ENCODE measurements at regions not wholly inside any gene's neighbourhood (a gene's known extent, or its start where the extent isn't known, plus 50 kb on each side); places are given as distances from the start of the nearest gene placed in this dataset.

- CTCF ChIA-PET: interaction anchor here (0.6 kb wide), 1 partner anchor 9 kb away, joined by 3 read pairs; no protein-coding TSS in a partner anchor
These were observed 63.4 kb downstream of the CLDN34 start for GRCh38 chrX:10030570-10030969.

GRCh38 chrX:10031746-10032145, 64.6 kb downstream of the CLDN34 start:
- POLR2A ChIA-PET (ENCODE audit: unreplicated experiment): no interaction called here
- no peak overlapping the region for H2AFZ ChIP-seq
- no peaks in the 10 kb centered on the region for H3K27me3 ChIP-seq (ENCODE audit: insufficient read depth, low read depth)
- H3K36me3 ChIP-seq (ENCODE audit: low read depth): no peaks in the 10 kb centered on the region
- H3F3A ChIP-seq (ENCODE audit: insufficient read depth, low read depth): no peaks in the 10 kb centered on the region
- DNase-seq: no peak
- CTCF ChIA-PET: interaction anchor here (0.6 kb wide), 2 partner anchors 14 to 467 kb away, joined by 3 read pairs; no protein-coding TSS in a partner anchor
- H3K4me1 ChIP-seq (replicated peaks; ENCODE audit: insufficient read depth): peaks cover 9% of the 10 kb centered on the region; the same call in 1 of the 2 replicates
- H3K9me2 ChIP-seq (ENCODE audit: insufficient read depth): no peaks in the 10 kb centered on the region
- no peak overlapping the region for H3K4me3 ChIP-seq
- peaks cover 32% of the 10 kb centered on the region for H3K79me2 ChIP-seq (ENCODE audit: low read depth)
- intact Hi-C loops (cut with micrococcal nuclease; ENCODE audit: unreplicated experiment): no loop called here
- no peaks in the 10 kb centered on the region for H3K9me3 ChIP-seq (ENCODE audit: insufficient read depth, low read depth)
- no TSS peak for BruUV-seq (replicated peaks)
- H4K20me1 ChIP-seq (ENCODE audit: insufficient read depth): no peaks in the 10 kb centered on the region
- H3K4me2 ChIP-seq: no peak overlapping the region
- no peak overlapping the region for H3K27ac ChIP-seq
- no peak for TF ChIP-seq CTCF (conservative IDR thresholded peaks at IDR 0.05)
- TF ChIP-seq EZH2 (IDR thresholded peaks at IDR 0.05; ENCODE audit: low read depth): no peak

More at GRCh38 chrX:10030570-10030969, 63.4 kb downstream of the CLDN34 start:
- H4K20me1 ChIP-seq (ENCODE audit: insufficient read depth): no peaks in the 10 kb centered on the region
- no peaks in the 10 kb centered on the region for H3K27me3 ChIP-seq (ENCODE audit: insufficient read depth, low read depth)
- intact Hi-C loops (cut with micrococcal nuclease; ENCODE audit: unreplicated experiment): no loop called here
- H3K79me2 ChIP-seq (ENCODE audit: low read depth): peaks cover 32% of the 10 kb centered on the region
- no peaks in the 10 kb centered on the region for H3K9me2 ChIP-seq (ENCODE audit: insufficient read depth)
- no peaks in the 10 kb centered on the region for H3K36me3 ChIP-seq (ENCODE audit: low read depth)
- H3K4me2 ChIP-seq: no peak overlapping the region
- H3K4me3 ChIP-seq: no peak overlapping the region
- POLR2A ChIA-PET (ENCODE audit: unreplicated experiment): no interaction called here
- no peak for TF ChIP-seq CTCF (conservative IDR thresholded peaks at IDR 0.05)
- no peak for TF ChIP-seq EZH2 (IDR thresholded peaks at IDR 0.05; ENCODE audit: low read depth)
- peaks cover 9% of the 10 kb centered on the region; the same call in 1 of the 2 replicates for H3K4me1 ChIP-seq (replicated peaks; ENCODE audit: insufficient read depth)
- H3K9me3 ChIP-seq (ENCODE audit: insufficient read depth, low read depth): no peaks in the 10 kb centered on the region
- DNase-seq: no peak
- no TSS peak for BruUV-seq (replicated peaks)
- no peak overlapping the region for H3K27ac ChIP-seq
- H3F3A ChIP-seq (ENCODE audit: insufficient read depth, low read depth): no peaks in the 10 kb centered on the region
- no peak overlapping the region for H2AFZ ChIP-seq

GRCh38 chrX:10032147-10032546, 65.0 kb downstream of the CLDN34 start:
- no peak for DNase-seq
- Histone ChIP-seq H3K27me3 (ENCODE audit: insufficient read depth, low read depth) (no peaks in the 10 kb centered on the region), H3K4me3 (no peak overlapping the region), H3F3A (ENCODE audit: insufficient read depth, low read depth) (no peaks in the 10 kb centered on the region), H3K36me3 (ENCODE audit: low read depth) (no peaks in the 10 kb centered on the region), H3K27ac (no peak overlapping the region), H3K9me3 (ENCODE audit: insufficient read depth, low read depth) (no peaks in the 10 kb centered on the region), H3K4me2 (no peak overlapping the region), H3K79me2 (ENCODE audit: low read depth) (peaks cover 32% of the 10 kb centered on the region), H3K4me1 (replicated peaks; ENCODE audit: insufficient read depth) (peaks cover 9% of the 10 kb centered on the region; the same call in 1 of the 2 replicates), H2AFZ (no peak overlapping the region), H4K20me1 (ENCODE audit: insufficient read depth) (no peaks in the 10 kb centered on the region), H3K9me2 (ENCODE audit: insufficient read depth) (no peaks in the 10 kb centered on the region)
- BruUV-seq (replicated peaks): no TSS peak
- intact Hi-C loops (cut with micrococcal nuclease; ENCODE audit: unreplicated experiment): no loop called here
- TF ChIP-seq EZH2 (IDR thresholded peaks at IDR 0.05; ENCODE audit: low read depth): no peak
- TF ChIP-seq CTCF (conservative IDR thresholded peaks at IDR 0.05): no peak
- POLR2A ChIA-PET (ENCODE audit: unreplicated experiment): no interaction called here
- CTCF ChIA-PET: interaction anchor here (0.6 kb wide), 2 partner anchors 14 to 468 kb away, joined by 3 read pairs; no protein-coding TSS in a partner anchor

Data from PC-9 (cell line).